ENCODE measurements at regions not wholly inside any gene's neighbourhood (a gene's known extent, or its start where the extent isn't known, plus 50 kb on each side); places are given as distances from the start of the nearest gene placed in this dataset.
"Not testable (repeated sequence)": the region's sequence is repeated elsewhere in the genome, so short reads cannot be mapped to it uniquely, and the experiment has no call there.

DNA sequence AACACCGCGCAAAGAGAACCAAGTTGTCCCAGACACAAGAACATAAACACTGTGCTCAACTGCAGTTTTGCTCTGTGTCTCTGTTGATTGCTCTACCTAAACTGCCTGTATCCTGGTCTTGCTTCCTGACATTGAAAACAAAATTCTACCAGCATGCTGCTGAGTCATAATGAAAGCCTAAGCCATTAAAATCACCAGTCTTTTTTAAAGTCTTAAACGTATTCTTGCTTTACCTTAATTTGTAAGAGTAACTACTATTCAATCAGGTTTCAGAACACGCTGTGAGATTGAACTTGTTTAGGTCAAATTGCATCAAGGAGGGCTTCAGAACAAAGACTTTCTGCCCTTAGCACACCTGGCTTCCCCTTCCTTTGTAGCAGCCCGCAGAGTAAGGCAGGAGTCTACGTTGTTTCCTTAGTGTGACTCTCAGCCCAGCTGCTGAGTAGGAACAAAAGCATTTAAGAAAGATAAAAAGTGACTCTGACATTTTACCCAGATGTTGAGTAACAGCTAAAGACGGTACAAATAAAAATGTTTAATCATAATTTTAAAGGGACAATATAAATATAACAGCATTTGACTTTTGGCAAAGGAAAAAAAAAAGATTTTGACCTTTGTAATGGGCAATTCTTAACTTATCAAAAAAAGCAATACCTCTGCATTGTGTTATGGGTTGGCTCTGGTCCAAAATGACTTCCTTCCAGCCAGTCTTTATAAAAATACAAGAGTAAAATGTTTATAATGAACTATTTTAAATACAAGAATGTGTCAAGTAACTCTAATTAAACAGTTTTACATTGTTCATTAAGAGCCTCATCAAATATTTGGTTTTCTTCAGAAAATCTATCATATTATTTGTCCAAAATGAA, 186.9 kb upstream of the ADGRL4 start:
- no peak for DNase-seq (ENCODE audit: low spot score)
- H3K27me3 Mint-ChIP-seq (ENCODE audit: insufficient read depth), result no peaks in the 10 kb centered on the region
- no peak overlapping the region for H3K27ac Mint-ChIP-seq
- intact Hi-C loops (cut with micrococcal nuclease), result no loop called here
- H3K36me3 Mint-ChIP-seq (ENCODE audit: low read depth), result no peaks in the 10 kb centered on the region
- H3K4me1 Mint-ChIP-seq (ENCODE audit: low read depth), result peaks cover 4% of the 10 kb centered on the region
- H3K4me3 Mint-ChIP-seq, result no peak overlapping the region
- no peaks in the 10 kb centered on the region for H3K9me3 Mint-ChIP-seq

DNA sequence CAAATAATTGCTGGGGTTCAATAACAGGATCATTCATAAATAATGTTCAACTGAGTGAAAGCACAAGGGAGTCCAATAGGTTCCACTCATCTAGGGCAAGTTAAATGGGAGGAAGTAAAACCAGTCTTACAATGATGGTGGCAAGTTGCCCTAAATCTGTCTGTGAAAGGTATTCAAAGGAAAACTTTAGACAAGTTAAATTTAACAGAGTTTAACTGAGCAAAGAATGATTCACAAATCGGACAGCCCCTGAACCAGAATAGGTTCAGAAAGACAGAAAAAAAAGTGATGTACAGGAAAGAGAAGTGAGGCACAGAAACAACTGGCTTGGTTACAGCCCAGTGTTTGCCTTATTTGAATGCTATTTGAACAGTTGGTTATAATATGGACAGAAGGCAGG, 183.5 kb upstream of the ADGRL4 start:
- no peak for DNase-seq (ENCODE audit: low spot score)
- H3K4me3 Mint-ChIP-seq, result no peak overlapping the region
- H3K27me3 Mint-ChIP-seq (ENCODE audit: insufficient read depth), result no peaks in the 10 kb centered on the region
- no peaks in the 10 kb centered on the region for H3K36me3 Mint-ChIP-seq (ENCODE audit: low read depth)
- H3K4me1 Mint-ChIP-seq (ENCODE audit: low read depth), result peaks cover 4% of the 10 kb centered on the region
- no peak overlapping the region for H3K27ac Mint-ChIP-seq
- no peaks in the 10 kb centered on the region for H3K9me3 Mint-ChIP-seq
- intact Hi-C loops (cut with micrococcal nuclease), result no loop called here

DNA sequence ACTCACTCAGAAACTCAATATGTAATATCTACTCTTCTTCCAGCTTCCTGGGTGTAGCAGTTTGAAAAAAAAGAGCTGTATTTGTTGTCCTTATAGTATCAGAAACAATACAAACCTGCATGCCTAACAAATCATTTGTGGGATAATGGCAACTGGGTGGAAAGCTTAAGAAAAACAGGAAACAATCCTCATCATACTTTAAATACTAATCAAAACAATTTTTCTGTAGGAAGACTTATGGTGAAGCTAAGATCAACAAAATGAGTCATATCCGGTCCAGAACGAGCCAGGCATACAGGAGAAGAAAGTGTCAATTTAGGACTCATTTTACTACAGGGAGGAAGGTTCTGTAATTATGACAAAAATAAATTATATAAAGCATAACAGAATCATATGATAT, 181.8 kb upstream of the ADGRL4 start:
- DNase-seq (ENCODE audit: low spot score), result no peak
- H3K4me1 Mint-ChIP-seq (ENCODE audit: low read depth), result peaks cover 2% of the 10 kb centered on the region
- no peaks in the 10 kb centered on the region for H3K27me3 Mint-ChIP-seq (ENCODE audit: insufficient read depth)
- H3K27ac Mint-ChIP-seq, result no peak overlapping the region
- H3K9me3 Mint-ChIP-seq, result no peaks in the 10 kb centered on the region
- H3K4me3 Mint-ChIP-seq, result no peak overlapping the region
- intact Hi-C loops (cut with micrococcal nuclease), result no loop called here
- H3K36me3 Mint-ChIP-seq (ENCODE audit: low read depth), result no peaks in the 10 kb centered on the region

DNA sequence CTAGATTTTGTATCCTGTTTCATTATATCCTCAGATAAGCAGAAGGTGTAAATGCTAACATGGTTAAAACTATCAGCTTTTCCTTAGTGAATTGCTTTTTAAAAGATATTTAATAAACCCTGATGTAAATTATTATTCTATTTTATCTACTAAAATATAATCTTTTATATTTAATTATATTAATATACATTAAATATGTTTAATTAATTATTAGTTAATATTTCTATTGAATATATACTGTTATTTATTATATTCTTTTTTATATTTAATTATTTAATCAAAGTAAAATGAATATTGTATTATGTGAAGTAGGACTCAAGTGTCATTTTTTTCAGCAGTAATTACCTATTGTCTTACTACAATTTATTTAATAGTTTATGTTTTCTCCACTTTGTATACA, 179.7 kb upstream of the ADGRL4 start:
- H3K36me3 Mint-ChIP-seq (ENCODE audit: low read depth), result no peaks in the 10 kb centered on the region
- H3K27ac Mint-ChIP-seq, result no peak overlapping the region
- intact Hi-C loops (cut with micrococcal nuclease), result no loop called here
- H3K4me3 Mint-ChIP-seq, result no peak overlapping the region
- no peaks in the 10 kb centered on the region for H3K9me3 Mint-ChIP-seq
- H3K27me3 Mint-ChIP-seq (ENCODE audit: insufficient read depth), result no peaks in the 10 kb centered on the region
- no peak for DNase-seq (ENCODE audit: low spot score)
- H3K4me1 Mint-ChIP-seq (ENCODE audit: low read depth), result no peaks in the 10 kb centered on the region

DNA sequence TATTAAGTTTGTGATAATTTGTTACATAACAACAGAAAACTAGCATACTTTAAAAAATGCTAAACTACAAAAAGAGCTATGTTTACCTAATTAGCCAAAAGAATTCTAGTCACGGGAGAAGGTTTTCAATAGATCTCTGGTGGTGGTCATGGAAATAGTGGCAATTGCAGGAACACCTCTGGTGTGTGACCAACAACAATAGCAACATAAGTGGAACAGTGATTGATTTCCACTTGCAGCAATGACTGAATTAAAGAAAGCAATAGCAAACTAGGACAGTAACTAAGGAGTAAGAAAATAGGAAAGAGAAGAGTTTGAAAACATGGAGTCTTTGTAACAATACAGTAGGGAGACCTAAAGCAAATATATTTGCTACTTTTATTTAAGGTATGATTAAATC, 171.3 kb upstream of the ADGRL4 start:
- Mint-ChIP-seq H3K4me1 (ENCODE audit: low read depth) (no peaks in the 10 kb centered on the region), H3K36me3 (ENCODE audit: low read depth) (no peaks in the 10 kb centered on the region), H3K27me3 (ENCODE audit: insufficient read depth) (no peaks in the 10 kb centered on the region), H3K27ac (no peak overlapping the region), H3K9me3 (peaks cover 5% of the 10 kb centered on the region), H3K4me3 (no peak overlapping the region)
- DNase-seq (ENCODE audit: low spot score), result no peak
- intact Hi-C loops (cut with micrococcal nuclease), result no loop called here

DNA sequence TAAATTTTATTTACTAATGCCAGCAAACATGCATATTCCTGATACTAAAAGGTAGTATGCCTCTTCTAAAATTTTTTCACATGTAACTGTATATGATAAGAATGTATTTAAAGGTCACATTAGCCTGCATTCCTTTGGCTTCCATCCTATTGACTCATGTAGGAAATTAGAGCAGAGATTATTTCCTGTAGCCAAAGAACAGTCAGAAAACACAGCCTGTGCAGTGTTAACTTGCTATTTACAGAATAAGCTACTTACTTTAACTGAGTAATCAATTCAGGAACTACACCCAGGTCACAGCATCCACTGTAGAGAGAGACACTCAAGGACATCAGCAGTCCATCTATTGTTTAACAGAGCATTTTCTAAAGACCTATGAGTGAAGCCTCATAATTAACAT, 154.5 kb upstream of the ADGRL4 start:
- DNase-seq (ENCODE audit: low spot score), result no peak
- intact Hi-C loops (cut with micrococcal nuclease), result no loop called here
- Mint-ChIP-seq H3K36me3 (ENCODE audit: low read depth) (no peaks in the 10 kb centered on the region), H3K4me3 (no peak overlapping the region), H3K9me3 (no peaks in the 10 kb centered on the region), H3K27me3 (ENCODE audit: insufficient read depth) (no peaks in the 10 kb centered on the region), H3K27ac (no peak overlapping the region), H3K4me1 (ENCODE audit: low read depth) (no peaks in the 10 kb centered on the region)

DNA sequence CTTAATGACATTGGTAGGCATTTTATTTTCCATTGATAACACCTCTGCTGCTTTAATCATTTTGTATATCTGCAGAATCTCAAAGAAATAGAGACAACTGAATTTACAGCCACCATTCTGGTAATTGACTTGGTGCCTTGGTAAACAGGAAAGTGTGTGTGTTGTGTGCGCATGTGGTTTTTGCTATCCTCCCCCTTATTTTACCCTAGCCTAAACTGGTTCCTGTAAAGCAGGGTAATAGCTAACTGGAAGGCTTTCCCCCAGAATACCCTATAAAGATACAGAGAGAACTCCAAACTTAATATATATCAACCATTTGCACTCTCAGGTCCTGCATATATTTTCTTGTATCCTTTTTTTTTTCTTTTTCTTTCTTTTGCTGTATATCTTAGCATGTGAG, 149.5 kb upstream of the ADGRL4 start:
- Mint-ChIP-seq H3K4me3 (no peak overlapping the region), H3K9me3 (no peaks in the 10 kb centered on the region), H3K36me3 (ENCODE audit: low read depth) (no peaks in the 10 kb centered on the region), H3K4me1 (ENCODE audit: low read depth) (no peaks in the 10 kb centered on the region), H3K27me3 (ENCODE audit: insufficient read depth) (no peaks in the 10 kb centered on the region), H3K27ac (no peak overlapping the region)
- DNase-seq (ENCODE audit: low spot score), result no peak
- intact Hi-C loops (cut with micrococcal nuclease), result no loop called here

DNA sequence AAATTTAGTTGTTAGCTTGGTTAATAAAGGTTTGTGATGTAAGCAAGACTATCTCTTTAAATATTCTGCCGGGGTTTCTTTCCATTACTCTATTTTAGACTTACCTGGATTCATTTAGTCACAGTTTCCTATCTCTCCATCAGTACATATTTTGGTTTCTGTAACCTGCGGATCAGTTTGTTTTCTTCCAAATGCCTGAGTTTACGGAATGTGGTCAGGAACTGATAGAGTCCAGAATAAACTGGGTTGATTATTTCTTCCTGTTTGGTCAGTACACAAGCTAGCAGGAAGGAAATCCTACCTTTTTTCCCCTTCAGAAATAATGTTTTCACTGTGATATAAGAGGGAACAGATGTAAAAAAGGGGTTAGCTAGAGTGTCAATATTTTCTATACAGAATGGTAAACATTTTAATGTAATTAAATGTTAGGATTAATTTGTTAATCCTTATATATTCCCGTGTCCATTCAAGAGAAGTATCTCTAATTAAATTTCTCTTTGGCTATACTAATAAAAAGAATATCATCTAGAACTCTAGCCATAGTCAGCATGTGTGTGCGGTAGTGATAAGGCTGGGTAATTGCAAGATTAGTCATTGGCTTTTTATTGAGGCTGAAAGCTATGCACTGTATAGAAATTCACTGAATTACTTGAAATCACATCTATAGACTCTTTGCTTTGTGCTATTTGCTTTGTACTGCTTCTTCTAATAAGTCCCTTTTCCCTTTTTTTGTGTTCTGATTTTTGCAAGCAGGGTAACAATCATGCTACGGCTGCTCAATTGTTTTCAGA, 144.7 kb upstream of the ADGRL4 start:
- H3K27ac Mint-ChIP-seq, result no peak overlapping the region
- DNase-seq (ENCODE audit: low spot score), result no peak
- no peaks in the 10 kb centered on the region for H3K9me3 Mint-ChIP-seq
- H3K4me3 Mint-ChIP-seq, result no peak overlapping the region
- H3K27me3 Mint-ChIP-seq (ENCODE audit: insufficient read depth), result peaks cover 1% of the 10 kb centered on the region
- H3K4me1 Mint-ChIP-seq (ENCODE audit: low read depth), result no peaks in the 10 kb centered on the region
- intact Hi-C loops (cut with micrococcal nuclease), result no loop called here
- no peaks in the 10 kb centered on the region for H3K36me3 Mint-ChIP-seq (ENCODE audit: low read depth)

DNA sequence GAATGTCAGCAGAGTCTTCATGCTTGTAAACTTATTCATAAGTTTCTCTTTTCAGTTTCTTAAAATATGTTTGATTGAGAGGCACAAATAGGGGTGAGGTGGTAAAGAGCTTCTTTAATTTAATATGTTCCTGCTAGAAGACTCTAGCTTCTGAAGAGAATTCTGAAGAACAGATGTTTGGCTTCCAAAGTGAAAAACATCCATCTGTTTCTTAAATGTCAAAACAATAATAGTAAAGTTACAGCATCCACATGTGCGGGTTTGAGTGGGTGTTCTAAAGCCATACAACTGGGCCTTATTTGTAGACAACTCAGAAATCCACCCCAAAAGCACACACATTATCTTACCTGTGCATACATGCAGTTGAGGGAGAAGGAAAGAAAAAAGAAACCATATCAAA, 144.0 kb upstream of the ADGRL4 start:
- DNase-seq (ENCODE audit: low spot score), result no peak
- Mint-ChIP-seq H3K36me3 (ENCODE audit: low read depth) (no peaks in the 10 kb centered on the region), H3K27me3 (ENCODE audit: insufficient read depth) (peaks cover 1% of the 10 kb centered on the region), H3K9me3 (no peaks in the 10 kb centered on the region), H3K4me1 (ENCODE audit: low read depth) (no peaks in the 10 kb centered on the region), H3K4me3 (no peak overlapping the region), H3K27ac (no peak overlapping the region)
- intact Hi-C loops (cut with micrococcal nuclease), result no loop called here

DNA sequence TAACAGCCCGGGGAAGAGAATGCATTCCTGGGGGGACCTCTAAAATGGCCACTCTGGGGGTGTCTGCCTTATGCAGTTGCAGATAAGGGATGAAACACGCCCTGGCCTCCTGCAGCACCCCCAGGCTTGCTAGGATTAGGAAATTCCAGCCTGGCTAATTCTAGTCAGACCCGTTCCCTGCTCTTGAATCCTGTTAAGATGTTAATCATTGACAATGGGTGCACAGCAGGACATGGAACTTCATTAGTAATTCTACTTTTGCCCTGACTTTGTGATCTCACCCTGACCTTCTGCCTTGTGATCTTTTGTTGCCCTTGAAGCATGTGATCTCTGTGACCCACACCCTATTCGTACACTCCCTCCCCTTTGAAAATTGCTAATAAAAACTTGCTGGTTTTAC, 131.7 kb upstream of the ADGRL4 start:
- DNase-seq (ENCODE audit: low spot score); H3K9me3 Mint-ChIP-seq; H3K27me3 Mint-ChIP-seq (ENCODE audit: insufficient read depth); H3K4me1 Mint-ChIP-seq (ENCODE audit: low read depth); H3K27ac Mint-ChIP-seq; intact Hi-C loops (cut with micrococcal nuclease); H3K4me3 Mint-ChIP-seq; H3K36me3 Mint-ChIP-seq (ENCODE audit: low read depth): not testable (repeated sequence)

DNA sequence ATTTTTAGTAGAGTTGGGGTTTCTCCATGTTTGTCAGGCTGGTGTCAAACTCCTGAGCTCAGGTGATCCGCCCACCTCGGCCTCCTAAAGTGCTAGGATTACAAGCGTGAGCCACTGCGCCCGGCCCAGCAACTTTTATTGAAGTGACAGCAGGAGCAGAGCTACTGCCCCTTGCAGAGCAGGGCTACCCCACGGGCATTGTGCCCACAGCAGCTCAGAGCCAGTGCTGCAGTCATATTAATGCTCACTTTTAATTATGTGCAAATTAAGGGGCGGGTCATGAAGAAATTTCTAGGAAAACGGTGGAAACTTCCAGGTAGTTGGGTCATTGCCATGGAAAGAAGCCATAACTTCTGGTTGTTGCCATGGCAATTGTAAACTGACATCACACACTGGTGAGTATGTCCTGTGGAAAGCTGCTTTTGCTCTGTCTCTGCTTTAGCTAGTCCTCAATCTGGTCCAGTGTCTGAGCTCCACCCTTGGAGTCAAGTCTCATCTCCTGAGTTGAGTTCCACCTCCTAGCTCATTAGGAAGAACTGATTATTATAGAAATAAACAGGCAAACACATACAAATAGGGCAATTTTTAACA, 127.3 kb upstream of the ADGRL4 start:
- Mint-ChIP-seq H3K36me3 (ENCODE audit: low read depth) (no peaks in the 10 kb centered on the region), H3K4me3 (no peak overlapping the region), H3K4me1 (ENCODE audit: low read depth) (no peaks in the 10 kb centered on the region), H3K27ac (no peak overlapping the region), H3K9me3 (no peaks in the 10 kb centered on the region), H3K27me3 (ENCODE audit: insufficient read depth) (no peaks in the 10 kb centered on the region)
- no peak for DNase-seq (ENCODE audit: low spot score)
- intact Hi-C loops (cut with micrococcal nuclease), result no loop called here

DNA sequence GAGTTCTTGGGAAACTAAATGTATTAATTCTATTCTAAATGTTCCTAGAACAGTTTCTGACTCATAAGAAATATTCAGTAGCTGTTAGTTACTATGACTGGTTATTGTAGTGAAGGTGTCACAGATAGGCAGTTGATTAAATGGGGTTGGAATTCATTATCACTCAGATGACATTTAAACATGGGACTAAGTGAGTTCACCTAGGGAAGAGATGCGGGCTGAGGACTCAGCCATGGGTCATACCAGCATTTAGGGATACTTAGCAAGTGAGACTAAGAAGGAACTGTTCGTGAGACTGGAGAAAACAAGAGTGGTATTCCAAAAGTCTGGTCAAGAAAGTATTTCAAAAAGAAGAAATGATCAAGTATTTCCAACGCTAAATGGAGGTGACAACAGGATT, 125.1 kb upstream of the ADGRL4 start:
- intact Hi-C loops (cut with micrococcal nuclease), result no loop called here
- no peak overlapping the region for H3K27ac Mint-ChIP-seq
- no peak overlapping the region for H3K4me3 Mint-ChIP-seq
- H3K36me3 Mint-ChIP-seq (ENCODE audit: low read depth), result no peaks in the 10 kb centered on the region
- DNase-seq (ENCODE audit: low spot score), result no peak
- H3K9me3 Mint-ChIP-seq, result no peaks in the 10 kb centered on the region
- H3K4me1 Mint-ChIP-seq (ENCODE audit: low read depth), result no peaks in the 10 kb centered on the region
- H3K27me3 Mint-ChIP-seq (ENCODE audit: insufficient read depth), result no peaks in the 10 kb centered on the region

DNA sequence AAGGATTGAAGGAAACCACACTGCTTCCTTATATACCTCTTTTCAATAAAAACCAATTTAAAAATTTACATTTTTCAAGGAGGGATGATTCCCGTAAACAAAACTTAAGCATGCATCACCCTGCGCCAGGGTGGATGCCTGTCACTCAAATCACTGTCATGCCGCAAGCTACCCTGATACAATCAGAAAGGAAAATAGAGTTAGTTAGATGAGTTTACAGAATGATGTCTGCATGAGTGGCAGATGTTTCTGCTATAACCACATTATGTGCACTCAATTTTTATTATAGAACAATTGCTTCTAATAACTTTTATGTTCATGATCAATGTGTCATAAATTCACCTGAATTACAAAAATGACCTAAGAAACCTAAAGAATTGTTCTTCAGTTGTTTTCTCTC, 123.4 kb upstream of the ADGRL4 start:
- H3K36me3 Mint-ChIP-seq (ENCODE audit: low read depth), result no peaks in the 10 kb centered on the region
- H3K4me3 Mint-ChIP-seq, result no peak overlapping the region
- H3K27me3 Mint-ChIP-seq (ENCODE audit: insufficient read depth), result no peaks in the 10 kb centered on the region
- H3K9me3 Mint-ChIP-seq, result no peaks in the 10 kb centered on the region
- intact Hi-C loops (cut with micrococcal nuclease), result no loop called here
- no peak overlapping the region for H3K27ac Mint-ChIP-seq
- H3K4me1 Mint-ChIP-seq (ENCODE audit: low read depth), result no peaks in the 10 kb centered on the region
- no peak for DNase-seq (ENCODE audit: low spot score)

Data from activated T-helper 1 cell treated with anti-CD3 and anti-CD28 coated beads, Interleukin-12 subunit alpha, Interleukin-12 subunit beta, Interleukin-2, Interleukin-4 antibody, amounts not matched to agents 30 ng/mL and 10 ng/mL and 1 ng/mL, durations not matched to agents 14 hours and 24 hours and 36 hours (primary cell).